Endothelial cell of umbilical vein (primary cell): ENCODE measurements at regions not wholly inside any gene's neighbourhood (a gene's known extent, or its start where the extent isn't known, plus 50 kb on each side); places are given as distances from the start of the nearest gene placed in this dataset.

Experiments
- BruUV-seq: library from RNA; stranded (reverse); fragments of 400-500 nt; replicated peaks from 2 replicates; lab custom pipeline; 2021; lab: Mats Ljungman, UMichigan
- CTCF ChIA-PET: fragments of 300-600, 350-600 bp; sonication (Branson Sonifier 250); formaldehyde crosslinking; loops from one replicate; lab custom pipeline; 2021; ENCODE audit warnings: antibody characterized with exemption, inconsistent platforms; lab: Charles Lee
- POLR2A ChIA-PET: fragments of 300-600, 350-600 bp; sonication (Branson Sonifier 250); formaldehyde crosslinking; loops from one replicate; lab custom pipeline; 2021; ENCODE audit warnings: antibody characterized with exemption, inconsistent platforms; lab: Charles Lee
- DNase-seq: peaks from one replicate; pipeline ENCODE4 v3.0.0-alpha.2; 2011; ENCODE audit warnings: low read depth, low spot score
- FAIRE-seq: peaks from 2 replicates; lab custom pipeline; 2011; peaks lifted over from hg19 to GRCh38; lab: Jason Lieb, UNC
- H2AFZ ChIP-seq: 2 replicates; pipeline ENCODE4 v1.6.0; 2012; ENCODE audit warnings: low read depth, low read length, control low read depth, inconsistent platforms
- H3K27ac ChIP-seq: 2 replicates; pipeline ENCODE4 v1.5.1; 2011; ENCODE audit warnings: low read depth, mild to moderate bottlenecking, control low read depth, low read length, moderate library complexity; ENCODE audit not compliant: insufficient read depth
- H3K27me3 ChIP-seq, 2 experiments: 2 replicates each; pipeline versions ENCODE4 v1.6.0 to v1.6.1; 2011; ENCODE audit warnings: low read length in 2 of 2, mixed read lengths in 1 of 2; ENCODE audit not compliant: control insufficient read depth in 2 of 2, insufficient read depth in 2 of 2
- H3K36me3 ChIP-seq, 2 experiments: 2 replicates in 1 of 2; 3 replicates in 1 of 2; pipeline ENCODE4 v1.5.1; 2011; ENCODE audit warnings: low read length in 2 of 2, mild to moderate bottlenecking in 1 of 2, moderate library complexity in 1 of 2; ENCODE audit not compliant: control insufficient read depth in 2 of 2, insufficient read depth in 2 of 2; ENCODE audit errors: extremely low read depth in 1 of 2
- H3K4me1 ChIP-seq: 3 replicates; pipeline ENCODE4 v1.5.1; 2011; ENCODE audit warnings: mild to moderate bottlenecking, low read length; ENCODE audit not compliant: control insufficient read depth, insufficient read depth; ENCODE audit errors: extremely low read depth
- H3K4me2 ChIP-seq: 2 replicates; pipeline ENCODE4 v1.6.1; 2011; ENCODE audit warnings: low read length, control low read depth, mixed read lengths; ENCODE audit not compliant: insufficient read depth
- H3K4me3 ChIP-seq, 3 experiments: fragments of 200-600 bp in 1 of 3; sonication (generic), shearing (Covaris generic) in 1 of 3; replicated peaks in 1 of 3; 2 replicates each; pipeline ENCODE4 v1.5.1; 2011 to 2016; ENCODE audit warnings: control low read depth in 3 of 3, low read length in 3 of 3, mild to moderate bottlenecking in 2 of 3, inconsistent platforms in 1 of 3, low read depth in 1 of 3, moderate library complexity in 1 of 3; ENCODE audit not compliant: insufficient read depth in 1 of 3
- H3K79me2 ChIP-seq: 2 replicates; pipeline ENCODE4 v1.6.0; 2012; ENCODE audit warnings: low read length, inconsistent platforms; ENCODE audit not compliant: control insufficient read depth, insufficient read depth
- H3K9ac ChIP-seq: replicated peaks from 2 replicates; pipeline ENCODE3; 2011; ENCODE audit warnings: low read length, control low read depth; ENCODE audit not compliant: insufficient read depth; ENCODE audit errors: extremely low read depth
- H3K9me1 ChIP-seq: replicated peaks from 3 replicates; pipeline ENCODE4 v1.6.0; 2011; ENCODE audit warnings: mild to moderate bottlenecking, low read length; ENCODE audit not compliant: control insufficient read depth, insufficient read depth; ENCODE audit errors: extremely low read depth
- H3K9me3 ChIP-seq: replicated peaks from 2 replicates; pipeline ENCODE4 v1.5.1; 2012; ENCODE audit warnings: low read length, inconsistent platforms; ENCODE audit not compliant: control insufficient read depth, insufficient read depth
- H4K20me1 ChIP-seq: replicated peaks from 2 replicates; pipeline ENCODE3; 2011; ENCODE audit warnings: mild to moderate bottlenecking, low read length; ENCODE audit not compliant: control insufficient read depth, insufficient read depth; ENCODE audit errors: extremely low read depth
- EZH2 ChIP-seq: IDR thresholded peaks from 2 replicates; pipeline ENCODE4 v1.6.1; 2012; ENCODE audit warnings: borderline replicate concordance, low read depth, mild to moderate bottlenecking, moderate library complexity, low read length, inconsistent platforms; ENCODE audit not compliant: severe bottlenecking
- FOS ChIP-seq: IDR thresholded peaks from 2 replicates; pipeline ENCODE4 v1.6.1; 2011; ENCODE audit warnings: mild to moderate bottlenecking, low read length, moderate library complexity, borderline replicate concordance; ENCODE audit not compliant: insufficient read depth
- GATA2 ChIP-seq: IDR thresholded peaks from 2 replicates; pipeline ENCODE4 v1.7.0; 2011; ENCODE audit warnings: low read depth, mild to moderate bottlenecking, moderate library complexity, mixed read lengths, low read length; ENCODE audit not compliant: insufficient read length, insufficient read depth
- JUN ChIP-seq: IDR thresholded peaks from 2 replicates; pipeline ENCODE4 v1.6.1; 2011; ENCODE audit warnings: borderline replicate concordance, low read depth; ENCODE audit not compliant: insufficient read length, insufficient read depth
- MAX ChIP-seq: IDR thresholded peaks from 2 replicates; pipeline ENCODE4 v1.6.1; 2011; ENCODE audit not compliant: insufficient read depth, insufficient read length
- MYC ChIP-seq: IDR thresholded peaks from one replicate; pipeline ENCODE4 v1.6.1; 2011; ENCODE audit warnings: mild to moderate bottlenecking, low read depth, low read length
- POLR2A ChIP-seq: IDR thresholded peaks from 2 replicates; pipeline ENCODE4 v1.6.1; 2012; ENCODE audit warnings: low read depth, mild to moderate bottlenecking, control low read depth, low read length
- POLR2AphosphoS5 ChIP-seq: IDR thresholded peaks from 2 replicates; pipeline ENCODE4 v1.6.1; 2012; ENCODE audit warnings: low read depth, mild to moderate bottlenecking, control low read depth, low read length, moderate library complexity; ENCODE audit not compliant: insufficient read depth
- dilution Hi-C: fragments of 300-500 bp; cut with MboI; formaldehyde crosslinking; loops from one replicate; pipeline ENCODE4 v1.15.0; 2019; ENCODE audit warnings: low sequenced_read_pairs; ENCODE audit not compliant: extremely low pct_ligation_motif_present
- intact Hi-C: fragments of 100-400 bp; cut with micrococcal nuclease; formaldehyde crosslinking; loops from one replicate; pipeline ENCODE4 v1.10.0; 2022
- TF ChIP-seq, protein P1 (sequence below), 2 donors: IDR thresholded peaks; 1 replicate in 1 of 2; 2 replicates in 1 of 2; pipeline ENCODE4 v1.5.1; 2011; ENCODE audit warnings: low read length in 2 of 2, mild to moderate bottlenecking in 2 of 2, moderate library complexity in 2 of 2, control low read depth in 1 of 2, inconsistent platforms in 1 of 2, low read depth in 1 of 2; ENCODE audit not compliant: insufficient read depth in 1 of 2; ENCODE audit errors: extremely low read depth in 1 of 2

- Histone ChIP-seq H3K27me3 (no peaks in the 10 kb centered on the region), H4K20me1 (no peaks in the 10 kb centered on the region), H2AFZ (no peak overlapping the region), H3K36me3 (no peaks in the 10 kb centered on the region), H3K27ac (no peak overlapping the region), H3K9me3 (no peaks in the 10 kb centered on the region), H3K4me1 (no peaks in the 10 kb centered on the region), H3K79me2 (no peaks in the 10 kb centered on the region), H3K9me1 (no peaks in the 10 kb centered on the region), H3K4me2 (no peak overlapping the region), H3K9ac (no peak overlapping the region), H3K4me3 (no peak overlapping the region)
- intact Hi-C loops (no loop called here), dilution Hi-C loops (no loop called here)
- no peak for FAIRE-seq
- CTCF ChIA-PET, result no interaction called here
- no peak for TF ChIP-seq MYC
- TF ChIP-seq POLR2AphosphoS5, result no peak
- TF ChIP-seq FOS, result no peak
- TF ChIP-seq, protein P1, sequence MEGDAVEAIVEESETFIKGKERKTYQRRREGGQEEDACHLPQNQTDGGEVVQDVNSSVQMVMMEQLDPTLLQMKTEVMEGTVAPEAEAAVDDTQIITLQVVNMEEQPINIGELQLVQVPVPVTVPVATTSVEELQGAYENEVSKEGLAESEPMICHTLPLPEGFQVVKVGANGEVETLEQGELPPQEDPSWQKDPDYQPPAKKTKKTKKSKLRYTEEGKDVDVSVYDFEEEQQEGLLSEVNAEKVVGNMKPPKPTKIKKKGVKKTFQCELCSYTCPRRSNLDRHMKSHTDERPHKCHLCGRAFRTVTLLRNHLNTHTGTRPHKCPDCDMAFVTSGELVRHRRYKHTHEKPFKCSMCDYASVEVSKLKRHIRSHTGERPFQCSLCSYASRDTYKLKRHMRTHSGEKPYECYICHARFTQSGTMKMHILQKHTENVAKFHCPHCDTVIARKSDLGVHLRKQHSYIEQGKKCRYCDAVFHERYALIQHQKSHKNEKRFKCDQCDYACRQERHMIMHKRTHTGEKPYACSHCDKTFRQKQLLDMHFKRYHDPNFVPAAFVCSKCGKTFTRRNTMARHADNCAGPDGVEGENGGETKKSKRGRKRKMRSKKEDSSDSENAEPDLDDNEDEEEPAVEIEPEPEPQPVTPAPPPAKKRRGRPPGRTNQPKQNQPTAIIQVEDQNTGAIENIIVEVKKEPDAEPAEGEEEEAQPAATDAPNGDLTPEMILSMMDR (IDR thresholded peaks at IDR 0.05; ENCODE audit: extremely low read depth in 1 of 2, insufficient read depth in 1 of 2, low read depth in 1 of 2, low read length in 2 of 2), result no peak
- TF ChIP-seq EZH2, result no peak
- TF ChIP-seq GATA2, result no peak
- TF ChIP-seq MAX, result no peak
- TF ChIP-seq POLR2A, result no peak
- TF ChIP-seq JUN, result no peak
- POLR2A ChIA-PET, result no interaction called here
- no TSS peak for BruUV-seq
- no peak for DNase-seq
These were observed 945.5 kb upstream of the PCDH10 start for GRCh38 chr4:132203618-132204017.
